Nephron progenitor cell (in vitro differentiated cells): ENCODE measurements at regions not wholly inside any gene's neighbourhood (a gene's known extent, or its start where the extent isn't known, plus 50 kb on each side); places are given as distances from the start of the nearest gene placed in this dataset.

Experiments
- DNase-seq: peaks from one replicate; pipeline ENCODE4 v3.0.0; 2021
- H3K27ac Mint-ChIP-seq: 2 replicates; pipeline ENCODE4 v1.8.0; 2021; ENCODE audit warnings: mild to moderate bottlenecking, moderate library complexity, mixed read lengths
- H3K27me3 Mint-ChIP-seq: 2 replicates; pipeline ENCODE4 v1.8.0; 2021; ENCODE audit warnings: mild to moderate bottlenecking, low read depth, mixed read lengths; ENCODE audit not compliant: poor library complexity
- H3K36me3 Mint-ChIP-seq: 2 replicates; pipeline ENCODE4 v1.8.0; 2021; ENCODE audit warnings: low read depth, mixed read lengths
- H3K4me1 Mint-ChIP-seq: 2 replicates; pipeline ENCODE4 v1.8.0; 2021; ENCODE audit warnings: mixed read lengths
- H3K4me3 Mint-ChIP-seq: 2 replicates; pipeline ENCODE4 v1.8.0; 2021; ENCODE audit warnings: mild to moderate bottlenecking, moderate library complexity, mixed read lengths
- H3K9me3 Mint-ChIP-seq: 2 replicates; pipeline ENCODE4 v1.8.0; 2021; ENCODE audit warnings: mild to moderate bottlenecking, moderate library complexity, mixed read lengths
- CTCF ChIP-seq: fragments of 200-600 bp; sonication (generic); IDR thresholded peaks from 2 replicates; pipeline ENCODE4 v1.5.0; 2021; ENCODE audit warnings: antibody characterized with exemption

GRCh38 chr2:209351636-209352035 is 72.2 kb upstream of the MAP2 start:
- Mint-ChIP-seq H3K9me3 (no peaks in the 10 kb centered on the region), H3K36me3 (no peaks in the 10 kb centered on the region), H3K27ac (no peak overlapping the region), H3K27me3 (no peaks in the 10 kb centered on the region), H3K4me3 (no peak overlapping the region), H3K4me1 (peaks cover 6% of the 10 kb centered on the region)
- DNase-seq: no peak
- TF ChIP-seq CTCF: no peak

GRCh38 chr2:209358992-209359391 is 64.9 kb upstream of the MAP2 start:
- Mint-ChIP-seq H3K36me3 (no peaks in the 10 kb centered on the region), H3K9me3 (no peaks in the 10 kb centered on the region), H3K27ac (no peak overlapping the region), H3K27me3 (peaks cover 4% of the 10 kb centered on the region), H3K4me1 (no peaks in the 10 kb centered on the region), H3K4me3 (no peak overlapping the region)
- DNase-seq: no peak
- no peak for TF ChIP-seq CTCF

GRCh38 chr2:209367075-209367747 is 56.6 kb upstream of the MAP2 start:
- no peak for TF ChIP-seq CTCF
- no peaks in the 10 kb centered on the region for H3K4me1 Mint-ChIP-seq
- no peaks in the 10 kb centered on the region for H3K36me3 Mint-ChIP-seq
- no peak overlapping the region for H3K27ac Mint-ChIP-seq
- no peak overlapping the region for H3K4me3 Mint-ChIP-seq
- peaks cover 7% of the 10 kb centered on the region for H3K9me3 Mint-ChIP-seq
- no peaks in the 10 kb centered on the region for H3K27me3 Mint-ChIP-seq
- no peak for DNase-seq

- Mint-ChIP-seq H3K9me3 (peaks cover 19% of the 10 kb centered on the region), H3K27ac (no peak overlapping the region), H3K4me1 (no peaks in the 10 kb centered on the region), H3K27me3 (peaks cover 3% of the 10 kb centered on the region), H3K4me3 (no peak overlapping the region), H3K36me3 (no peaks in the 10 kb centered on the region)
- DNase-seq: no peak
- no peak for TF ChIP-seq CTCF
Measured at GRCh38 chr2:209368406-209368805, 55.4 kb upstream of the MAP2 start.

- Mint-ChIP-seq H3K27me3 (peaks cover 3% of the 10 kb centered on the region), H3K9me3 (peaks cover 21% of the 10 kb centered on the region), H3K4me1 (no peaks in the 10 kb centered on the region), H3K27ac (no peak overlapping the region), H3K36me3 (no peaks in the 10 kb centered on the region), H3K4me3 (no peak overlapping the region)
- TF ChIP-seq CTCF: no peak
- no peak for DNase-seq
Measured at GRCh38 chr2:209368914-209369313, 54.9 kb upstream of the MAP2 start.

GRCh38 chr2:209369656-209370055 is 54.2 kb upstream of the MAP2 start:
- no peak for TF ChIP-seq CTCF
- Mint-ChIP-seq H3K9me3 (peaks cover 26% of the 10 kb centered on the region), H3K27ac (no peak overlapping the region), H3K4me3 (no peak overlapping the region), H3K4me1 (no peaks in the 10 kb centered on the region), H3K27me3 (peaks cover 3% of the 10 kb centered on the region), H3K36me3 (no peaks in the 10 kb centered on the region)
- no peak for DNase-seq
